HepG2 (cell line): ENCODE measurements at regions not wholly inside any gene's neighbourhood (a gene's known extent, or its start where the extent isn't known, plus 50 kb on each side); places are given as distances from the start of the nearest gene placed in this dataset.

Source experiments
- ATAC-seq: fragments of 200-7000 bp; cut with Tn5 transposase; 3 replicates; pipeline ENCODE4 v1.9.1; 2020; ENCODE audit warnings: mild to moderate bottlenecking, moderate library complexity
- BruUV-seq: library from RNA; stranded (reverse); fragments of 400-500 nt; replicated peaks from 2 replicates; lab custom pipeline; 2021; lab: Mats Ljungman, UMichigan
- CTCF ChIA-PET: fragments of 300-600 bp; formaldehyde crosslinking; extraction: SDS; loops from one replicate; lab custom pipeline; 2021; ENCODE audit warnings: low total read pairs, inconsistent platforms, low intra/inter-chr PET ratio; lab: Yijun Ruan, JAX
- POLR2A ChIA-PET: fragments of 350-600 bp; sonication (Branson Sonifier 250); formaldehyde crosslinking; loops from one replicate; lab custom pipeline; 2020; ENCODE audit warnings: antibody characterized with exemption, inconsistent platforms; lab: Yijun Ruan, JAX
- DNase-seq: peaks from one replicate; pipeline ENCODE4 v3.0.0-alpha.2; 2015; ENCODE audit warnings: low spot score
- FAIRE-seq: peaks from 3 replicates; lab custom pipeline; 2011; peaks lifted over from hg19 to GRCh38; lab: Jason Lieb, UNC
- H2AFZ ChIP-seq: one replicate; pipeline ENCODE4 v1.6.1; 2011; ENCODE audit warnings: low read length, inconsistent platforms
- H3K27ac ChIP-seq: fragments of 300-600 bp; 3 replicates; pipeline ENCODE4 v1.8.0; 2011; ENCODE audit warnings: mixed run types, mild to moderate bottlenecking, mixed read lengths, low read length, inconsistent platforms; ENCODE audit not compliant: insufficient read depth; ENCODE audit errors: extremely low read length
- H3K27me3 ChIP-seq, 2 experiments: fragments of 200-600 bp in 1 of 2; 2 replicates in 1 of 2; 3 replicates in 1 of 2; pipeline versions ENCODE4 v1.6.0 to v1.8.0; 2011; ENCODE audit warnings: low read length in 2 of 2, mild to moderate bottlenecking in 2 of 2, moderate library complexity in 2 of 2, inconsistent platforms in 1 of 2; ENCODE audit not compliant: insufficient read depth in 2 of 2, control insufficient read depth in 1 of 2
- H3K36me3 ChIP-seq, 2 experiments: fragments of 200-600 bp in 1 of 2; replicated peaks in 1 of 2; 2 replicates in 1 of 2; 3 replicates in 1 of 2; pipeline versions ENCODE4 v1.5.1 to v1.8.0; 2011; ENCODE audit warnings: low read length in 2 of 2, inconsistent platforms in 1 of 2; ENCODE audit not compliant: insufficient read depth in 2 of 2, control insufficient read depth in 1 of 2
- H3K4me1 ChIP-seq: 2 replicates; pipeline ENCODE4 v1.5.1; 2012; ENCODE audit warnings: low read length, inconsistent platforms; ENCODE audit not compliant: insufficient read depth
- H3K4me2 ChIP-seq: 2 replicates; pipeline ENCODE4 v1.6.0; 2011; ENCODE audit warnings: low read depth, low read length, inconsistent platforms
- H3K4me3 ChIP-seq, 3 experiments: fragments of 200-600 bp in 1 of 3; sonication (generic), shearing (Covaris generic) in 1 of 3; replicated peaks in 1 of 3; 2 replicates each; pipeline ENCODE4 v1.5.1; 2011 to 2016; ENCODE audit warnings: low read length in 3 of 3, inconsistent platforms in 2 of 3, low read depth in 2 of 3, mild to moderate bottlenecking in 2 of 3, control low read depth in 1 of 3, mixed read lengths in 1 of 3; ENCODE audit not compliant: insufficient read depth in 1 of 3
- H3K79me2 ChIP-seq: one replicate; pipeline ENCODE4 v1.6.1; 2011; ENCODE audit warnings: low read length, inconsistent platforms; ENCODE audit not compliant: insufficient read depth
- H3K9ac ChIP-seq: 2 replicates; pipeline ENCODE4 v1.6.0; 2011; ENCODE audit warnings: mild to moderate bottlenecking, low read depth, low read length, inconsistent platforms; ENCODE audit not compliant: insufficient read depth
- H3K9me3 ChIP-seq: 2 replicates; pipeline ENCODE4 v1.5.1; 2012; ENCODE audit warnings: mild to moderate bottlenecking, low read length
- H4K20me1 ChIP-seq: 2 replicates; pipeline ENCODE4 v1.6.0; 2011; ENCODE audit warnings: inconsistent platforms, mild to moderate bottlenecking, low read length, moderate library complexity; ENCODE audit not compliant: insufficient read depth
- EZH2 ChIP-seq: conservative IDR thresholded peaks from 2 replicates; pipeline ENCODE4 v1.6.1; 2012; ENCODE audit warnings: mild to moderate bottlenecking, low read depth, low read length, moderate library complexity
- KAT8 ChIP-seq: IDR thresholded peaks from 2 replicates; pipeline ENCODE4 v1.6.1; 2016; ENCODE audit warnings: missing genetic modification reagents, missing compliant biosample characterization
- MNT ChIP-seq: fragments of 450-650 bp; IDR thresholded peaks from 2 replicates; pipeline ENCODE4 v1.6.1; 2016
- NPAS2 ChIP-seq: sonication (generic); formaldehyde crosslinking; IDR thresholded peaks from 2 replicates; pipeline ENCODE4 v1.8.0; 2022; ENCODE audit warnings: mild to moderate bottlenecking, missing genetic modification reagents, borderline replicate concordance
- RARA ChIP-seq: IDR thresholded peaks from 2 replicates; pipeline ENCODE4 v1.6.1; 2016; ENCODE audit warnings: missing genetic modification reagents, missing compliant biosample characterization
- SAP130 ChIP-seq: IDR thresholded peaks from 2 replicates; pipeline ENCODE4 v1.6.1; 2016; ENCODE audit warnings: low read depth
- TOE1 ChIP-seq: sonication (generic); formaldehyde crosslinking; IDR thresholded peaks from 2 replicates; pipeline ENCODE4 v1.4.0; 2020; ENCODE audit warnings: mild to moderate bottlenecking, missing genetic modification reagents
- YY1 ChIP-seq: IDR thresholded peaks from 2 replicates; pipeline ENCODE4 v1.6.1; 2011; ENCODE audit warnings: low read length, low read depth, moderate library complexity, mild to moderate bottlenecking; ENCODE audit not compliant: insufficient read depth, insufficient replicate concordance
- ZNF331 ChIP-seq: sonication (generic); formaldehyde crosslinking; IDR thresholded peaks from 2 replicates; pipeline ENCODE4 v1.4.0; 2020; ENCODE audit warnings: missing genetic modification reagents
- ZNF644 ChIP-seq: IDR thresholded peaks from 2 replicates; pipeline ENCODE4 v1.6.1; 2016; ENCODE audit warnings: low read depth
- ZNF839 ChIP-seq: sonication (generic); formaldehyde crosslinking; IDR thresholded peaks from 2 replicates; pipeline ENCODE4 v1.4.0; 2020; ENCODE audit warnings: missing genetic modification reagents, mild to moderate bottlenecking, borderline replicate concordance
- WGBS: methylation state at CpG from one replicate; pipeline ENCODE4 v1.1.6; 2017; ENCODE audit warnings: low lambda C conversion rate; 5-methylcytosine and 5-hydroxymethylcytosine counted together
- in situ Hi-C: cut with HindIII; loops from 2 replicates; pipeline ENCODE4 v1.10.0; 2017; ENCODE audit warnings: low pct_unique_long_range_greater_than_20kb; ENCODE audit not compliant: extremely low pct_ligation_motif_present
- intact Hi-C: fragments of 100-400 bp; cut with micrococcal nuclease; formaldehyde crosslinking; loops from one replicate; pipeline ENCODE4 v1.10.0; 2022; ENCODE audit not compliant: unreplicated experiment
- TF ChIP-seq, protein P1 (sequence below): IDR thresholded peaks from 2 replicates; pipeline ENCODE4 v1.4.0; 2020; ENCODE audit warnings: mild to moderate bottlenecking, missing genetic modification reagents
- TF ChIP-seq, protein P2 (sequence below): sonication (generic); formaldehyde crosslinking; IDR thresholded peaks from 2 replicates; pipeline ENCODE4 v1.4.0; 2020; ENCODE audit warnings: mild to moderate bottlenecking, missing genetic modification reagents
- TF ChIP-seq, protein P3 (sequence below): sonication (generic); formaldehyde crosslinking; IDR thresholded peaks from 2 replicates; pipeline ENCODE4 v1.5.0; 2020; ENCODE audit warnings: missing genetic modification reagents

GRCh38 chr2:186068139-186068801 lies 329.7 kb downstream of the FSIP2 start:
- Histone ChIP-seq H3K27me3 (no peaks in the 10 kb centered on the region), H3K4me1 (peaks cover 9% of the 10 kb centered on the region), H3K9me3 (no peaks in the 10 kb centered on the region), H4K20me1 (no peaks in the 10 kb centered on the region), H3K9ac (no peak overlapping the region), H3K36me3 (no peaks in the 10 kb centered on the region), H3K79me2 (no peaks in the 10 kb centered on the region), H3K27ac (no peak overlapping the region), H2AFZ (no peak overlapping the region), H3K4me3 (no peak overlapping the region), H3K4me2 (no peak overlapping the region)
- DNase-seq (peak; percentile 39), FAIRE-seq (no peak), ATAC-seq (peak; percentile 69)
- WGBS = 66% methylated on average over 3 of the region's 3 CpGs
- intact Hi-C loops (no loop called here), in situ Hi-C loops (no loop called here)
- no TSS peak for BruUV-seq
- CTCF ChIA-PET = no interaction called here
- POLR2A ChIA-PET = no interaction called here
- TF ChIP-seq EZH2 = no peak
- no peak for TF ChIP-seq KAT8 (CRISPR knock-in tag)
- 0 out of 2 replicates have a peak, but pooled peaks have one; percentile 27 for TF ChIP-seq MNT
- no peak for TF ChIP-seq YY1
- no peak for TF ChIP-seq NPAS2 (CRISPR knock-in tag)
- no peak for TF ChIP-seq TOE1 (CRISPR knock-in tag)
- 0 out of 2 replicates have a peak, but pooled peaks have one; percentile 45 for TF ChIP-seq ZNF644 (CRISPR knock-in tag)
- TF ChIP-seq, protein P1, sequence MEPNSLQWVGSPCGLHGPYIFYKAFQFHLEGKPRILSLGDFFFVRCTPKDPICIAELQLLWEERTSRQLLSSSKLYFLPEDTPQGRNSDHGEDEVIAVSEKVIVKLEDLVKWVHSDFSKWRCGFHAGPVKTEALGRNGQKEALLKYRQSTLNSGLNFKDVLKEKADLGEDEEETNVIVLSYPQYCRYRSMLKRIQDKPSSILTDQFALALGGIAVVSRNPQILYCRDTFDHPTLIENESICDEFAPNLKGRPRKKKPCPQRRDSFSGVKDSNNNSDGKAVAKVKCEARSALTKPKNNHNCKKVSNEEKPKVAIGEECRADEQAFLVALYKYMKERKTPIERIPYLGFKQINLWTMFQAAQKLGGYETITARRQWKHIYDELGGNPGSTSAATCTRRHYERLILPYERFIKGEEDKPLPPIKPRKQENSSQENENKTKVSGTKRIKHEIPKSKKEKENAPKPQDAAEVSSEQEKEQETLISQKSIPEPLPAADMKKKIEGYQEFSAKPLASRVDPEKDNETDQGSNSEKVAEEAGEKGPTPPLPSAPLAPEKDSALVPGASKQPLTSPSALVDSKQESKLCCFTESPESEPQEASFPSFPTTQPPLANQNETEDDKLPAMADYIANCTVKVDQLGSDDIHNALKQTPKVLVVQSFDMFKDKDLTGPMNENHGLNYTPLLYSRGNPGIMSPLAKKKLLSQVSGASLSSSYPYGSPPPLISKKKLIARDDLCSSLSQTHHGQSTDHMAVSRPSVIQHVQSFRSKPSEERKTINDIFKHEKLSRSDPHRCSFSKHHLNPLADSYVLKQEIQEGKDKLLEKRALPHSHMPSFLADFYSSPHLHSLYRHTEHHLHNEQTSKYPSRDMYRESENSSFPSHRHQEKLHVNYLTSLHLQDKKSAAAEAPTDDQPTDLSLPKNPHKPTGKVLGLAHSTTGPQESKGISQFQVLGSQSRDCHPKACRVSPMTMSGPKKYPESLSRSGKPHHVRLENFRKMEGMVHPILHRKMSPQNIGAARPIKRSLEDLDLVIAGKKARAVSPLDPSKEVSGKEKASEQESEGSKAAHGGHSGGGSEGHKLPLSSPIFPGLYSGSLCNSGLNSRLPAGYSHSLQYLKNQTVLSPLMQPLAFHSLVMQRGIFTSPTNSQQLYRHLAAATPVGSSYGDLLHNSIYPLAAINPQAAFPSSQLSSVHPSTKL (CRISPR knock-in tag) = peak; percentile 44; the same call in 1 of the 2 replicates
- peak; percentile 69 for TF ChIP-seq RARA (CRISPR knock-in tag)
- TF ChIP-seq SAP130 (CRISPR knock-in tag) = peak; percentile 40; the same call in 1 of the 2 replicates
- TF ChIP-seq, protein P2, sequence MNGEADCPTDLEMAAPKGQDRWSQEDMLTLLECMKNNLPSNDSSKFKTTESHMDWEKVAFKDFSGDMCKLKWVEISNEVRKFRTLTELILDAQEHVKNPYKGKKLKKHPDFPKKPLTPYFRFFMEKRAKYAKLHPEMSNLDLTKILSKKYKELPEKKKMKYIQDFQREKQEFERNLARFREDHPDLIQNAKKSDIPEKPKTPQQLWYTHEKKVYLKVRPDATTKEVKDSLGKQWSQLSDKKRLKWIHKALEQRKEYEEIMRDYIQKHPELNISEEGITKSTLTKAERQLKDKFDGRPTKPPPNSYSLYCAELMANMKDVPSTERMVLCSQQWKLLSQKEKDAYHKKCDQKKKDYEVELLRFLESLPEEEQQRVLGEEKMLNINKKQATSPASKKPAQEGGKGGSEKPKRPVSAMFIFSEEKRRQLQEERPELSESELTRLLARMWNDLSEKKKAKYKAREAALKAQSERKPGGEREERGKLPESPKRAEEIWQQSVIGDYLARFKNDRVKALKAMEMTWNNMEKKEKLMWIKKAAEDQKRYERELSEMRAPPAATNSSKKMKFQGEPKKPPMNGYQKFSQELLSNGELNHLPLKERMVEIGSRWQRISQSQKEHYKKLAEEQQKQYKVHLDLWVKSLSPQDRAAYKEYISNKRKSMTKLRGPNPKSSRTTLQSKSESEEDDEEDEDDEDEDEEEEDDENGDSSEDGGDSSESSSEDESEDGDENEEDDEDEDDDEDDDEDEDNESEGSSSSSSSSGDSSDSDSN (CRISPR knock-in tag) = no peak
- TF ChIP-seq, protein P3, sequence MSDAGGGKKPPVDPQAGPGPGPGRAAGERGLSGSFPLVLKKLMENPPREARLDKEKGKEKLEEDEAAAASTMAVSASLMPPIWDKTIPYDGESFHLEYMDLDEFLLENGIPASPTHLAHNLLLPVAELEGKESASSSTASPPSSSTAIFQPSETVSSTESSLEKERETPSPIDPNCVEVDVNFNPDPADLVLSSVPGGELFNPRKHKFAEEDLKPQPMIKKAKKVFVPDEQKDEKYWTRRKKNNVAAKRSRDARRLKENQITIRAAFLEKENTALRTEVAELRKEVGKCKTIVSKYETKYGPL (CRISPR knock-in tag) = no peak
- no peak for TF ChIP-seq ZNF839 (CRISPR knock-in tag)
- peak; percentile 92 for TF ChIP-seq ZNF331 (CRISPR knock-in tag)
